Amniotic epithelial cell (primary cell): ENCODE measurements at regions not wholly inside any gene's neighbourhood (a gene's known extent, or its start where the extent isn't known, plus 50 kb on each side); places are given as distances from the start of the nearest gene placed in this dataset.
"Not testable (repeated sequence)": the region's sequence is repeated elsewhere in the genome, so short reads cannot be mapped to it uniquely, and the experiment has no call there.

Experiments used
- DNase-seq: peaks from one replicate; pipeline ENCODE4 v3.0.0-alpha.2; 2010; ENCODE audit warnings: low read depth

GRCh38 chrX:148080593-148080992 is 99.5 kb downstream of the FMR1NB start:
- DNase-seq: no peak

DNA sequence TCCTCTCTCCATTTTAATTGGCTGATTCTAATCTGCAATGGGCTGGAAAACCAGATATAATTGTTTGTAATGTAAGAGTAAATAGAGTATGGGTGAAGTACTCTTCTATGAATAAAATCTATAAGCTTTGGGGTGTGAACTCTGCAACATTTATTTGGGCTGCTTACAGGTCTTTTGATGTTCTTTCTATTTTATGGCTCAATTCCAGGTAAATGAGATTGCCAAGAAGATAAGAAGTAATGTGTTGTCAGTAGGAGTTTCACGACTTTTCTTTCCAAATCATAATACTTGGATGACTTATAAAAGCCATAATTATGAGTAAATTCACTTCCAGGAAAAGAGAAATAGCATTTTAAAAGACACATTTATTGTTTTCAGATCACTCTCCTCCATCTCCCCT is 103.5 kb downstream of the FMR1NB start:
- DNase-seq: no peak

- no peak for DNase-seq
These were observed 139.0 kb downstream of the FMR1NB start for GRCh38 chrX:148120151-148120550.

DNA sequence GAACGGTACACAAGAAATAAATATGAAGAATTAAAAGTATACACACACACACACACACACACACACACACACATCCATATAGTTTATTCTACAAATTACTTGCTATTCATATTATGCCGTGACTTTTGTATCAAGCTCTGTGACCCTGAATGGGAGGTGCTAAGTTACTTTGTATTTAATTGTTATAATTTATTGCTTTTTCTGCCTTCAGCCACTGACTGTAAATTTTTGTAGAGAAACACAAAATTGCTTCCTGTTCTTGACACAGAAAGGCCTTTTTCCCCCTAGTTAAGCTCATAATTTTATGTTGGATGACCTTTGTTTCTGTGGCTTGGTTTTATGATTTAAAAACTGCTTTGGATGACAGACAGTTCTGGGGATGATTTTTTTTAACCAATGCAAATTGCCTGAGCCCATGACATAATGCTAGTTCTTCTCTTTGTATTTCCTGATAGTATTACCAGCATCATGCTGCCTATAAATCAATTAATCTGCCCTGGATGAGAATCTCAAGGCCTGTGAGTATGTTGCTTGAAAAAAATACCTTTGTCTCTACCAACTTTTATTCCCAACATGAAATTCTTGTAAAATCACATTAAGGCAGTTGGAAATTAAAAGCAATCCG is 140.0 kb downstream of the FMR1NB start:
- no peak for DNase-seq

DNA sequence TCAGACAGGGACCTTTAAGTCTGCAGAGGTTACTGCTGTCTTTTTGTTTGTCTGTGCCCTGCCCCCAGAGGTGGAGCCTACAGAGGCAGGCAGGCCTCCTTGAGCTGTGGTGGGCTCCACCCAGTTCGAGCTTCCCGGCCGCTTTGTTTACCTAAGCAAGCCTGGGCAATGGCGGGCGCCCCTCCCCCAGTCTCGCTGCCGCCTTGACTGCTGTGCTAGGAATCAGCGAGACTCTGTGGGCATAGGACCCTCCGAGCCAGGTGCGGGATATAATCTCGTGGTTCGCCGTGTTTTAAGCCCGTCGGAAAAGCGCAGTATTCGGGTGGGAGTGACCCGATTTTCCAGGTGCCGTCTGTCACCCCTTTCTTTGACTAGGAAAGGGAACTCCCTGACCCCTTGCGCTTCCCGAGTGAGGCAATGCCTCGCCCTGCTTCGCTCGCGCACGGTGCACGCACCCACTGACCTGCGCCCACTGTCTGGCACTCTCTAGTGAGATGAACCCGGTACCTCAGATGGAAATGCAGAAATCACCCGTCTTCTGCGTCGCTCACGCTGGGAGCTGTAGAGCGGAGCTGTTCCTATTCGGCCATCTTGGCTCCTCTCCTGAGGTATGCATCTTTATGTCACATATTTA is 147.9 kb downstream of the FMR1NB start:
- not testable (repeated sequence) for DNase-seq

DNA sequence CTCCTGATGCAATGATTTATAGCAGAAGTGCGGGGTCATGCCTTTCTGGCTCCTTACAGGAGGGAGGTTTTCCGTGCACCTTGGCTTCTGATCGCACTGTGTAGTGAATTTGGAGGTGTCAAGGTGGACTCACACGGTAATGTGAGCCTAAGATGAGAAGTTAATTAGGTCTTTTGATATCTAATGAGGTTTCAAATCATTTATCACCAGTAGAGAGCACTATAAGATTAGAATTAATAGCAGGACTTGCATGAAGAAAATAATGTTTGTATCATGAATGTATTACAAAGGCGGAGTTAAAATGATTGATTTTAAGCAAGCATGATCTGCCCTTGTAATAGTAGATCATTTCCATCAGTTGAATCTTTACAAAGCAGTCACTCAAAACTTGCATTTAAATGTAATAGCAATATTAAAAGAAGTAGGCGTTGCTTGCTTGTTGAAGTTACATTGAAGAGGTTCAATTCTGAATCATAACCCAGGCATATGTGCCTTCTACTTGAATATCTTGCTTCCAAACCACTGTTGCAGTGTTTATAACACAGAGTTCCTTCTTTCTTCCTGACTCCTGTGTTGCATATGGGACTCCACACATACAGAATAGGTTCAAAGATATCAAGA is 152.1 kb downstream of the FMR1NB start:
- no peak for DNase-seq

- DNase-seq: no peak
These were observed 153.4 kb downstream of the FMR1NB start for GRCh38 chrX:148134578-148134977.

- peak; percentile 18 for DNase-seq
These were observed 154.6 kb downstream of the FMR1NB start for GRCh38 chrX:148135738-148136137.

DNA sequence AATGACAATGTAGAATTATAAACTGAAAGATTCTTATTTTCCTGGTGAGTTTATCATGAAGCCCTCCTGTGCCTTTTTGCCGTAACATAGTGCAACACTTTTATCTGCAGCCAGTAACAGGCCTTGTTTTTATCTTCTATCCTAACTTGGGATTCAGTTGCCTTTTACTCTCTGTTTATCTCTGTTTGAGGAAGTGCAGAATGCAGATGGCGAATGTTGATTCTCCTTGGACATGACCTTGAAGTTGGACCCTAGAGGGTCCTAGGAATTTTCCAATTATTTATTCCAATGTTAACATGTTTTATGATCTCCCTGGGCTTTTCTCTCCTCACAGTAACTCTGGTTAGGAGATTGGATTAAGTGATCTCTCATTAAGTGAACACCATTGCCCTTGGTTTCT is 165.0 kb downstream of the FMR1NB start:
- no peak for DNase-seq

DNA sequence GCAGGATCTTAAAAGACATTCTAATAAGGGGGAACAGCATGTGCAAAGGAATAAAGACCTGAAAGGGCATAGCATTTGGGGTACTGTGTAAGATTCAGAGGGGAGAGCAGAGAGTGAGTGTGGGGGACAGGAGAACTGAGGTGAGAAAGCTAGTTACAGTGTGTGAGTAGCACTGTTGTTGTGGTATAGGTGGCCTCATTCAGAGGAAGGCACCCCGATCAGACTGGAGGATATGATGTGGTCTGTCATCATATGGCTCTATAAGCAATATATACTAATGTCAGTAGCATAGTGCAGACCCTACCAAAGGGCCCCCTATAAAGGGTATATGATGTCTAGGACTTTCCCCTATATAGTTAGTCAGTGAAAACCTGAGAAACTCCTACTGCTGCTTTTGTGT is 175.8 kb downstream of the FMR1NB start:
- no peak for DNase-seq

- no peak for DNase-seq
These were observed 178.7 kb downstream of the FMR1NB start for GRCh38 chrX:148159796-148160195.

GRCh38 chrX:148161701-148162100 is 180.6 kb downstream of the FMR1NB start:
- no peak for DNase-seq

GRCh38 chrX:148185631-148186030 is 204.5 kb downstream of the FMR1NB start:
- no peak for DNase-seq

DNA sequence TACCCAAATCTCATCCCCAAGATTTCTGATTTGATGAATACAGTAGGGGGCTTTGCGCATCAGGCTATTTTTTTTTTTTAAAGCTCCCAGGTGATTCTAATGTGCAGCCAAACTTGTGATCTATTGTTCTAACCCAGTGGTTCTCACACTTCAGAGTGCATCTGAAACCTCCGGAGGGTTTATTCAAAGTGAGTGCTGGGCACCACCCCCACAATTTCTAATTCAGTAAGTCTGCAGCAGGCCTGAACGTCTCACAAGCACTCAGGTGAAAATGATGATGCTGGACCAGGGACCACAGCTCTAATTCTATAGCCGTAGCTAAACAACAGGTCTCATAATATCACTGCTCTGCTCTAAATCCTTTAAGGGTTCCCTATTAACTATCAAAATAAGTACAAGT is 211.4 kb downstream of the FMR1NB start:
- no peak for DNase-seq

- no peak for DNase-seq
These were observed 212.6 kb downstream of the FMR1NB start for GRCh38 chrX:148193759-148194158.

- no peak for DNase-seq
These were observed 222.4 kb downstream of the FMR1NB start for GRCh38 chrX:148203531-148203930.

- DNase-seq: no peak
These were observed 223.1 kb downstream of the FMR1NB start for GRCh38 chrX:148204195-148204594.

- DNase-seq: no peak
These were observed 233.6 kb downstream of the FMR1NB start for GRCh38 chrX:148214786-148215185.

GRCh38 chrX:148215726-148216125 is 234.6 kb downstream of the FMR1NB start:
- no peak for DNase-seq

GRCh38 chrX:148223361-148223760 is 242.2 kb downstream of the FMR1NB start:
- DNase-seq: no peak

- no peak for DNase-seq
These were observed 247.4 kb downstream of the FMR1NB start for GRCh38 chrX:148228521-148228920.

DNA sequence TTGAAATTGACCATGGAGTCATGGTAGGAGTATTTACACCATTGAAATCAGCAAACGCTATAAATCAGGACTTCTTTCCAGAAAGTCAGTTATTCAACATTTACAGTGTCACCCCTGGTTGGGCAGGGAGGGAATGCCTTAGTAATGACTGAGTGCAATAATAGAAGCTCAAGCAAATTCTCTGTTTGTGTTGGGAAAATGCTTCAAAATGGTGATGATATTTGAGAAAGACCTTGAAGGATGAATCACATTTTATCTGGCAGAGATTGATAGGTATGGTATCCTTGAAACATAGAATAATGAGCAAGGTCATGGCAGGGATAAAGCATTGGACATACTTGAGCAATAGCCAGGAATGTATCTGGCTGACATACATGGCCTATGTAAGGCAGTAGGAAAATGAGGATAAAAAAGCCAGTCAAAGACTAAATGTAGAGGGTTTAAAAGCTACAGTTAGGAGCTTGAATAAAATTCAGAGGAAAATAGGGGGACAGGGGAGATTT is 248.7 kb downstream of the FMR1NB start:
- no peak for DNase-seq

GRCh38 chrX:148259990-148260389 is 240.4 kb upstream of the AFF2 start:
- DNase-seq: no peak

GRCh38 chrX:148265829-148266228 is 234.6 kb upstream of the AFF2 start:
- no peak for DNase-seq
